NCI-H2171 (cell line): ENCODE measurements at regions not wholly inside any gene's neighbourhood (a gene's known extent, or its start where the extent isn't known, plus 50 kb on each side); places are given as distances from the start of the nearest gene placed in this dataset.

Experiments used
- DNase-seq: peaks from one replicate; lab custom pipeline; 2025; lab: John Stamatoyannopoulos, UW

- DNase-seq: no peak
Measured at GRCh38 chr15:66931768-66932633, 133.4 kb upstream of the SMAD3 start.

GRCh38 chr15:66932634-66933024, 132.8 kb upstream of the SMAD3 start:
- no peak for DNase-seq

- DNase-seq: no peak
Measured at GRCh38 chr15:66933932-66934867, 131.2 kb upstream of the SMAD3 start.

GRCh38 chr15:66934868-66935520, 130.4 kb upstream of the SMAD3 start:
- DNase-seq: no peak

GRCh38 chr15:66935688-66936087, 129.7 kb upstream of the SMAD3 start:
- no peak for DNase-seq

GRCh38 chr15:66936109-66936860, 129.1 kb upstream of the SMAD3 start:
- peak; percentile 82 for DNase-seq

GRCh38 chr15:66936861-66937582, 128.4 kb upstream of the SMAD3 start:
- no peak for DNase-seq

GRCh38 chr15:66937588-66937987, 127.8 kb upstream of the SMAD3 start:
- DNase-seq: no peak

- no peak for DNase-seq
Measured at GRCh38 chr15:66938114-66938830, 127.1 kb upstream of the SMAD3 start.

GRCh38 chr15:66939016-66939415, 126.4 kb upstream of the SMAD3 start:
- no peak for DNase-seq

GRCh38 chr15:66939451-66940023, 125.9 kb upstream of the SMAD3 start:
- no peak for DNase-seq

GRCh38 chr15:66940368-66940767, 125.0 kb upstream of the SMAD3 start:
- no peak for DNase-seq

- DNase-seq: no peak
Measured at GRCh38 chr15:66941108-66941711, 124.2 kb upstream of the SMAD3 start.

GRCh38 chr15:66941791-66942190, 123.6 kb upstream of the SMAD3 start:
- DNase-seq: no peak

- DNase-seq: no peak
Measured at GRCh38 chr15:66942649-66943390, 122.6 kb upstream of the SMAD3 start.

GRCh38 chr15:66943456-66944095, 121.8 kb upstream of the SMAD3 start:
- DNase-seq: peak; percentile 91

- no peak for DNase-seq
Measured at GRCh38 chr15:66944121-66944520, 121.3 kb upstream of the SMAD3 start.

- no peak for DNase-seq
Measured at GRCh38 chr15:66945286-66945685, 120.1 kb upstream of the SMAD3 start.
